Activated CD8-positive, alpha-beta T cell treated with anti-CD3 and anti-CD28 coated beads for 36 hours (primary cell): ENCODE measurements at regions not wholly inside any gene's neighbourhood (a gene's known extent, or its start where the extent isn't known, plus 50 kb on each side); places are given as distances from the start of the nearest gene placed in this dataset.

ENCODE experiments used
- ATAC-seq: fragments of 200-7000 bp; cut with Tn5 transposase; one replicate; pipeline ENCODE4 v1.10.0; 2021; ENCODE audit warnings: mild to moderate bottlenecking, moderate library complexity
- CTCF ChIA-PET: fragments of 350-600 bp; sonication (Branson Sonifier 250); formaldehyde crosslinking; loops from one replicate; lab custom pipeline; 2021; ENCODE audit warnings: antibody characterized with exemption; lab: Charles Lee
- POLR2A ChIA-PET: fragments of 350-600 bp; sonication (Branson Sonifier 250); formaldehyde crosslinking; loops from one replicate; lab custom pipeline; 2021; ENCODE audit warnings: antibody characterized with exemption; lab: Charles Lee
- DNase-seq: peaks from one replicate; pipeline ENCODE4 v3.0.0-alpha.2; 2020
- H3K27ac Mint-ChIP-seq: one replicate; pipeline ENCODE4 v1.8.0; 2021; ENCODE audit warnings: mild to moderate bottlenecking, mixed read lengths
- H3K27me3 Mint-ChIP-seq: one replicate; pipeline ENCODE4 v1.8.0; 2021; ENCODE audit warnings: mixed read lengths
- H3K36me3 Mint-ChIP-seq: one replicate; pipeline ENCODE4 v1.8.0; 2021; ENCODE audit warnings: low read depth, mixed read lengths
- H3K4me1 Mint-ChIP-seq: one replicate; pipeline ENCODE4 v1.8.0; 2021; ENCODE audit warnings: low read depth, mixed read lengths
- H3K4me3 Mint-ChIP-seq: one replicate; pipeline ENCODE4 v1.8.0; 2021; ENCODE audit warnings: mild to moderate bottlenecking, moderate library complexity, mixed read lengths
- H3K9me3 Mint-ChIP-seq: one replicate; pipeline ENCODE4 v1.8.0; 2021; ENCODE audit warnings: mixed read lengths
- intact Hi-C: fragments of 100-400 bp; cut with micrococcal nuclease; formaldehyde crosslinking; loops from one replicate; pipeline ENCODE4 v1.10.0; 2022
- TF ChIP-seq, protein P1 (sequence below): fragments of 200-600 bp; IDR thresholded peaks from one replicate; pipeline ENCODE4 v1.8.0; 2022; ENCODE audit warnings: antibody characterized with exemption, mild to moderate bottlenecking

DNA sequence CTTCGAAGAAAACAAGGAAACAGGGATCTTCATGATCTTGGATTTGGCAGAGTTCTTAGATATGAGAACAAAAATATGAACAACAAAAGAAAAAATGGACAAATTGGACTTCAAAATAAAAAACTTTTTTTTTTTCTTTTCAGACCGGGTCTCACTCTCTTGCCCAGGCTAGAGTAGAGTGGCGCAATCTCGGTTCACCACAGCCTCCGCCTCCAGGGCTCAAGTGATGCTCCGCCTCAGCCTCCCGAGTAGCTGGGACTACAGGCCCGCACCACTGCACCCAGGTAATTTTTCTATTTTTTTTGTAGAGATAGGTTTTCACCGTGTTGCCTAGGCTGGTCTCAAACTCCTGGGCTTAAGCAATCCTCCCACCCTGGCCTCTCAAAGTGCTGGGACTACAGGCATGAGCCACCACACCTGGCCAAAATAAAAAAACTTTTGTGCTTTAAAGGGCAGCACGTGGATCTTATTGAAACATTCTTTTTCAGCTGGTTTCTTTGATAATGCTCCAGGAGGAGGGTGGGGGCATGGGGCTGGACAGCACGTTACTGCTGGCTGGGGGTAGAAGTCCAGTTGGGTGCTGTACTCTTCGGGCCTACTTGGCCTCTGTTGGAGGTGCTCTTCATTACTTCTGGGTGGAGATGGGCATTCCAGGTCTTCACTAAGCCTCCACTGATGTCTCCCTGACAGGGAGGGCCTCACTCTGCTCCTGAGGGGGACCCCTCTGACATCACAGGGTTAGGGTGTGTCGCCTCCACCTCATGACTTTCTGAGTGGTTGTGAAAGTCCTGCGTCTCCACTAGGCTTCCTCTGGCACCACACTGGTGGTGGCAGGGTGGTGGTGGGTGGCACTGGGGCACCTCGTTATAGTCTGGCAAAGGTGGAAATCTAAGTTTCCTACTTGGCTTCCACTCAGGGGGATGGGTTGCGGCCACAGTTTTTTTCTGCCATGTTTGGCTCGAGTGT, 150.5 kb upstream of the XPO1 start:
- TF ChIP-seq, protein P1, sequence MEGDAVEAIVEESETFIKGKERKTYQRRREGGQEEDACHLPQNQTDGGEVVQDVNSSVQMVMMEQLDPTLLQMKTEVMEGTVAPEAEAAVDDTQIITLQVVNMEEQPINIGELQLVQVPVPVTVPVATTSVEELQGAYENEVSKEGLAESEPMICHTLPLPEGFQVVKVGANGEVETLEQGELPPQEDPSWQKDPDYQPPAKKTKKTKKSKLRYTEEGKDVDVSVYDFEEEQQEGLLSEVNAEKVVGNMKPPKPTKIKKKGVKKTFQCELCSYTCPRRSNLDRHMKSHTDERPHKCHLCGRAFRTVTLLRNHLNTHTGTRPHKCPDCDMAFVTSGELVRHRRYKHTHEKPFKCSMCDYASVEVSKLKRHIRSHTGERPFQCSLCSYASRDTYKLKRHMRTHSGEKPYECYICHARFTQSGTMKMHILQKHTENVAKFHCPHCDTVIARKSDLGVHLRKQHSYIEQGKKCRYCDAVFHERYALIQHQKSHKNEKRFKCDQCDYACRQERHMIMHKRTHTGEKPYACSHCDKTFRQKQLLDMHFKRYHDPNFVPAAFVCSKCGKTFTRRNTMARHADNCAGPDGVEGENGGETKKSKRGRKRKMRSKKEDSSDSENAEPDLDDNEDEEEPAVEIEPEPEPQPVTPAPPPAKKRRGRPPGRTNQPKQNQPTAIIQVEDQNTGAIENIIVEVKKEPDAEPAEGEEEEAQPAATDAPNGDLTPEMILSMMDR = no peak
- no peak overlapping the region for H3K4me3 Mint-ChIP-seq
- intact Hi-C loops = no loop called here
- H3K36me3 Mint-ChIP-seq = no peaks in the 10 kb centered on the region
- ChIA-PET CTCF (no interaction called here), POLR2A (no interaction called here)
- ATAC-seq = no peak
- no peaks in the 10 kb centered on the region for H3K9me3 Mint-ChIP-seq
- no peak for DNase-seq
- H3K4me1 Mint-ChIP-seq = peaks cover 11% of the 10 kb centered on the region
- H3K27me3 Mint-ChIP-seq = no peaks in the 10 kb centered on the region
- no peak overlapping the region for H3K27ac Mint-ChIP-seq

DNA sequence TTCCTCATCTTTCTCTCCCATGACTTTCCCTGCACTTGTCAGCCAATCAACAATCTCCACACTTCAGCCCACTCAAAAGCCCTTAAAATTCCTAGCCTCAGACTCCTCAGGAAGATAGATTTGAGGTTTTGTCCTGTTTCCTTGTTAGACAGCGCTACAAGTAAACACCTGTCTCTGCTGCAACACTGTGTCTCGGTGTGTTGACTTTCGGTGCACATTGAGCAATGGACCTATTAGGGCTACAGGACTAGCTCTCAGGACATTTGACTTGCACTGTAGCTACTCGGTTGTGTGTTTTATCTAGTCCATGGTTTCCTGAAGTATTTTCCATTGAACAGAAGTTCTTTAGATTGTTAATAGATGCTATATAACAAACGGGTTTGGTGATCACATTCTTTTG, 140.9 kb upstream of the XPO1 start:
- H3K4me1 Mint-ChIP-seq = no peaks in the 10 kb centered on the region
- TF ChIP-seq, protein P1 = no peak
- no peak overlapping the region for H3K27ac Mint-ChIP-seq
- POLR2A ChIA-PET = no interaction called here
- H3K4me3 Mint-ChIP-seq = no peak overlapping the region
- no peaks in the 10 kb centered on the region for H3K27me3 Mint-ChIP-seq
- DNase-seq (no peak), ATAC-seq (no peak)
- CTCF ChIA-PET = no interaction called here
- H3K36me3 Mint-ChIP-seq = peaks cover 9% of the 10 kb centered on the region
- H3K9me3 Mint-ChIP-seq = peaks cover 19% of the 10 kb centered on the region
- intact Hi-C loops = no loop called here

DNA sequence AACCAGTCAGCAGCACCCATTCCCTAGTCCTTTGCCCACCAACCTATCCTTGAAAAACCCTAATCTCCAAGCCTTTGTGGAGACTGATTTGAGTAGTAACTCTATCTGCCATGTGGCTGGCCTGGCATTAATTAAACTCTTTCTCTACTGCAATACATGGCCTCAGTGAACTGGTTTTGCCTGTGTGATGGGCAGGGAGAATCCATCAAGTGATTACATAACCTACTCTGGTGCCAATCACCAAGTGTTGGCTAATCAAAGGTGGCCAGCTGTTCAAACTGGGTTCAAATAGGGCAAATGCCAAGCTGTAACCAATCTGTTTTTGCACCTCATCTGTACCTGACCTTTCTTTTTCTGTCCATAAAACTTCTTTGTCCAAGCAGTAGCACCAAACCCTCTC, 139.8 kb upstream of the XPO1 start:
- no peak for ATAC-seq
- CTCF ChIA-PET = no interaction called here
- no peaks in the 10 kb centered on the region for H3K27me3 Mint-ChIP-seq
- peaks cover 20% of the 10 kb centered on the region for H3K9me3 Mint-ChIP-seq
- TF ChIP-seq, protein P1 = no peak
- H3K4me1 Mint-ChIP-seq = no peaks in the 10 kb centered on the region
- H3K36me3 Mint-ChIP-seq = peaks cover 10% of the 10 kb centered on the region
- intact Hi-C loops = no loop called here
- POLR2A ChIA-PET = no interaction called here
- no peak overlapping the region for H3K27ac Mint-ChIP-seq
- no peak for DNase-seq
- no peak overlapping the region for H3K4me3 Mint-ChIP-seq

DNA sequence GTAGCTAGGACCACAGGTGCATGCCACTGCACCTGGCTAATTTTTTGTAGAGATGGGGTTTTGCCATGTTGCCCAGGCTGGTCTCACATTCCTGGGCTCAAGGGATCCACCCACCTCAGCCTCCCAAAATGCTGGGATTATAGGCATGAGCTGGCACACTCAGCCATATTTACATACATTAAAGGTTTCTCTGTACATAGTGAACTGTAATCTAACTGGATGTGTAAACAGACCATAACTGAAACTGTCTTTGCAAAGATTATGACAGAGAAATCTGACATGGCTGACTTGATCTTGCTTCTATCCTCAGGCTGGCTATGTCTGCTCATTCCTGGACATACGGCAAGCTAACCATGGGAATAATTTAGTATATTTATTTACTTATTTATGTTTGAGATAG, 139.2 kb upstream of the XPO1 start:
- intact Hi-C loops = no loop called here
- ATAC-seq (no peak), DNase-seq (no peak)
- Mint-ChIP-seq H3K27ac (no peak overlapping the region), H3K27me3 (no peaks in the 10 kb centered on the region), H3K9me3 (peaks cover 20% of the 10 kb centered on the region), H3K4me1 (no peaks in the 10 kb centered on the region), H3K36me3 (peaks cover 10% of the 10 kb centered on the region), H3K4me3 (no peak overlapping the region)
- POLR2A ChIA-PET = no interaction called here
- TF ChIP-seq, protein P1 = no peak
- CTCF ChIA-PET = no interaction called here

DNA sequence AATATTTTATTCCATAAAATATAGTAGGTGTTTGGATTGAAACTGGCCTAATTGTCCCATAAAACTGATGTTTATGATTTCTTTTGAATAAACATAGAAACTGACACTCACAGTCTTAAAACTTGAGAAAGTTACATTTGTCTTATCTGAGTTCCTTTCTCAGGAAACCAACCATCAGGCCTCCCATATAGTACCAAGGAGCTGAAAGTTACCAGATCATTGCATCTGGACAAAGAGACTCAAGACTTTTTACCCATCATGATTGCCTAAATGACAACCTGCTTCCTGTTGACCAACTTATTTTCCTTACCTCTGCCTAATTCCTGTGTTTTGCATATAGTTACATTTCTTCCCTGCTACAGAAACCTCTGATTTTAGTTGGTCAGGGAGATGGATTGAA, 137.0 kb upstream of the XPO1 start:
- no peaks in the 10 kb centered on the region for H3K27me3 Mint-ChIP-seq
- no peak for ATAC-seq

More for the DNA sequence above, 137.0 kb upstream of the XPO1 start:
- CTCF ChIA-PET = no interaction called here
- H3K27ac Mint-ChIP-seq = no peak overlapping the region
- peaks cover 10% of the 10 kb centered on the region for H3K36me3 Mint-ChIP-seq
- H3K4me1 Mint-ChIP-seq = peaks cover 18% of the 10 kb centered on the region
- no peak overlapping the region for H3K4me3 Mint-ChIP-seq
- POLR2A ChIA-PET = interaction anchor here (1.0 kb wide), 1 partner anchor 9 kb away, joined by 4 read pairs; no protein-coding TSS in a partner anchor
- TF ChIP-seq, protein P1 = no peak
- H3K9me3 Mint-ChIP-seq = peaks cover 20% of the 10 kb centered on the region
- DNase-seq = no peak
- intact Hi-C loops = no loop called here
